RPMI8226 (cell line): ENCODE measurements at regions not wholly inside any gene's neighbourhood (a gene's known extent, or its start where the extent isn't known, plus 50 kb on each side); places are given as distances from the start of the nearest gene placed in this dataset.

Experiments used
- DNase-seq: peaks from one replicate; pipeline ENCODE4 v3.0.0-alpha.2; 2015

DNA sequence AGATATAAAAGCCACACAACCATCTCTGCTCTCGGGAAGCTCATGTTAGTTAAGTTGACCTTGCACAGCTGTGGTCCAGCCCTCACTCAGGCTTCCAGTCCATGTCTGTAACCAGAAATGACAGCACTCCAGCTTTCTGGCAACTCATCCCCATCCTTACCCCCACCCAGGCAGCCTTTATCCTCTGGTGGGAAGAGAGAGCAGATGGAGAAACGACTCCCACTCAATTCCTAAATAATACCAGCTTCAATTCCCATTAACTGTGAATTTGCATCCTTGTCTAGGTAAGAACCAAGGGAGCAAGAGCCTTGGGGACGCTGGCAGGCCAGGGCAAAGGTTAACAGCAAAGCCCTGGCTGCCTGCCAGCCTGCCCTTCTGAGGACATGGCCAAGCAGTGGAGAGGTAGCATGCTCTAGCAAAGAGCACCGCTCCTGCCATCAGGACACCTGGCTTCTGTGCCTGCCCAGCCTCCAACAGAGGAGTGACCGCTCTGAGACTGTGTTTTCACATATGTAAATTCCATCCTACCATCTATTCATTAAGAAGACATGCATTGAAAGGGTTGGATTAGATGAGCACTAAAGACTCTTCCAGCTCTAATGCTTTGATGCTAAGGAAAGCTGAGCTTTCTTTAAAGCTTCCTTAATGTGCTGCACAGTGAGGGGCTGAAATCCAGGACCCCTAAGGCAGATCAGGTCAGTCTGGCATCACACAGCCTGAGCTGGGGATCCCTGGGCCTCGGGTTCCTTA, 236.1 kb downstream of the GRIN2B start:
- no peak for DNase-seq

DNA sequence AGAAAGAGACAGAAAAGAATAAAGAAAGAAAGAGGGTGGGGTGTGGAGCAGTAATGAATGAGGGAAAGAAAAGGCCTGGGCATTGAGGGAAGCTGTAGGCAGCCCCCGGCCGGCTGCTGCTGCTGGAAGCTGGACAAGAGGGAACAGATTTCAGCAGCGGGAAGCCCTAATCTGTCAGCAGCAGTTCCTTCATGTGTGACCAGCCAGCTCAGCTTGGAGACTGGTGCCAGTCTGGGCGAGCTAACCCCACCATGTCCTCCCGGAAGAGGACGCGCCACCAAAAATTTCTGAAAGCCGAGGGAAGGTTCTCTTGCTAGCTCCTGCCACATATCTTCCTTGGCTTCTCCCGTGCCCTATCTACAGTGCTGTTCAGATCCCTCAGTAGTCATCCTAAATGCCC, 236.8 kb downstream of the GRIN2B start:
- DNase-seq, result no peak

DNA sequence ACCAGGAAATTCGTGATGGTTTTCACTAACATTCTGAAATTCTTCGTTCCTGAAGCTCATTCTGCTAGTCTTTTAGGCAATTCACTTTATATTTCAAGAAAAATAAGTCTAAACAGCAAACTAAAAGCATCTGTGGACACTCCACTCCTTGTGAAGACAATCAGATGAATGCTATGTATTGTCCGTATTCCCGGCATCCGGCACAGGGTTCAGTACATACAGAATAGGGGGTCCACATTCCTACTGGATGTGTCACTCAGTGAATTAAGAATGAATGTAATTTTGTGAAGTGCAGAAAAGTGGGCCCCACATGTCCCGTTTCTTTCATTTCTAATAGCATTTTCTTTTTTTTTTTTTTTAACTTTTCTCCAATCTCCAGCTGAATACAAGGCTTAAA, 241.3 kb downstream of the GRIN2B start:
- DNase-seq, result no peak

DNA sequence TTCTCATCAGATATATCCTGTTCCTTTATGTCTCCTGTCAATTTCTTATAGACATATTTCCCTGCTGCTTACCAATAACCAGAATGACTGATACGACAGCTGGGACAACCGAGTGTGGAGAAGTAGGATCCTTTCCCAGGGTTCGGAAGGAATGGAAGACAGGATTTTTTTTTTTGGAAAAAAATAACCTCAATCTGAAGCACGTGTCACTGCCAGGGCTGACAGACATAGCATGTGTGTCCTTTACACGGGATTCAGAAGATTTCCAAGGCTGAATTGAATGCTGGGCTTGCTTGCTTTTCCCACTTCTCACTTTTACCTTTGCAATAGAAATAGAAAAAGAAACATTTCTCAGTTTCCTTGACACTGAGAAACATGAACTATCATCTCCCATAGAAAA, 245.7 kb downstream of the GRIN2B start:
- DNase-seq, result no peak

GRCh38 chr12:13734584-13735152, 246.7 kb downstream of the GRIN2B start:
- DNase-seq, result no peak

DNA sequence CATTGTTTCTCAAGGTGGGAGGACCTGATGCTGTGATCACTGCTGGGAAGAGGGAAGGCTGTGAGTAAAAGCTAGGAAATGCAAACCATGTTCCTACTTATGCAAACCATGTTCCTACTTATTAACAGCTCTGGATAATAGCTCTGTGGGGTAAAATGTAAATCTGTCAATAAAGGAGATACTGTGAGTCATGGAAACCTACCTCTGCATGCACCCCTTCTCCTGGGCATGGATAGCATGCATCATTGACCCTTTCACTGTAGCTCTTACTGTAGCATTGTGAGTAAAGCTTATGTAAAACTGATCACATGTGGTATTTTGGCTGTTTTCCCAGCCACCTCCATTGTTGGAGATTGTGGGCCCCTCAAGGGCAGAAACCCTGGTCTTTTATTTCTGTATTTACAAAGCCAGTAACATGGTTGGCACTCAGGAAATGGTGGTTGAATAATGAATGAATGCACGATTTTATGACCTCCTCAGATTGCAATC, 253.7 kb downstream of the GRIN2B start:
- DNase-seq, result no peak

DNA sequence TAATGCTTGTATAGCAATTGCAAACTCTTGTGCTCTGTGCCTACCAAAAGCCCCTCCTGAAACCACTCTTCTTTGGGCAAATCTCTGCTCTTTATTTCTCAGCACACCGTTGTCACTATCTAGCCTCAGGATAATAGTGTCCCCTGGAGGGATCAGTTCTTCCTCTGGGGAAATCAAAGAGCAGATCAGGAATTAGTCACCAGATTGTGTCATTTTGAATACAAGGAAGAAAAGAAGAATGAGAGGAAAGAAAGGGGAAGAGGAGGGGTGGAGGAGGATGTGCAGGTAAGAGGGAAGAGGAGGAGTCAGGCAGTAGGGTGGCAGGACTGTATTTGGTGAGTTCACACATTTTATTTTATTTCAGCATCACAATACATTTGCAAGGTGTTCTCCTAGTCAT, 256.4 kb downstream of the GRIN2B start:
- no peak for DNase-seq

- DNase-seq, result no peak
Measured at GRCh38 chr12:13724136-13724535, 257.3 kb downstream of the GRIN2B start.

DNA sequence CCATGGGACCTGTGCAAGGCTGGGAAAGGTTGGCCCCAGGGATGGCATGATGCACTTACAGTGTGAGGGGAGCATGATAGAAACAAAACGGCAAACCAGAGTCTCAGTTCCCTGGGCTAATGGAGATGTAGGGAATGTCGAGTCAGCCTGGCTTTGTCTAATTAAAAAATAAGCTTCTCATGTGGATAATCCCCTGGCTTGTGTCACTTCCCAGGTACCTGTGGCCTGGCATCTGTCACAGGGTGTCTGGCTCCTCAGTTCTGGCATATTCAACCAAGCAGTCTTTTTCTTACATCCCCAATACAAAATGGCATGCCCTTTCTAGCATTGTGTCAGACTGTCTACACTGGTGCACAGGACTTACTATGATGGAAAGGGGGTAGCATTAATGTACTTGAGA, 261.4 kb downstream of the GRIN2B start:
- DNase-seq, result no peak

GRCh38 chr12:13718271-13718670, 263.1 kb downstream of the GRIN2B start:
- DNase-seq, result no peak

DNA sequence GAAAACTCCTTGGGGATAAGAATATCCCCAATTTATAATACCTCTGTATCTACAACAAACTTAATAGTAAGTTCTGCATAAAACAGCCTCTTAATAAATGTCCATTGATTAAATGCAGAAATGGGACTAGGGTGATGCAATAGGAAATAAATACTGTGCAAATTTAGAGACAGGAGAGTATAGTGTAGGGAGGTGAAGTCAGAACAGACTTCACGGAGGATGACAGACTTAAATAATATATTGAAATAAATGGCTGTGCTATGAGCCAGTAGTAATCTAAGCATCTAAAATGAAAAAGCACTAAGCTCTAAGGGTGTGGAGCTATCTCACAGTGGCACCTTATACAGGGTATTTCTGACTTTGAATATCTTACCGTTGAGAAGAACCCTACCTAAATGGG, 265.3 kb downstream of the GRIN2B start:
- no peak for DNase-seq

DNA sequence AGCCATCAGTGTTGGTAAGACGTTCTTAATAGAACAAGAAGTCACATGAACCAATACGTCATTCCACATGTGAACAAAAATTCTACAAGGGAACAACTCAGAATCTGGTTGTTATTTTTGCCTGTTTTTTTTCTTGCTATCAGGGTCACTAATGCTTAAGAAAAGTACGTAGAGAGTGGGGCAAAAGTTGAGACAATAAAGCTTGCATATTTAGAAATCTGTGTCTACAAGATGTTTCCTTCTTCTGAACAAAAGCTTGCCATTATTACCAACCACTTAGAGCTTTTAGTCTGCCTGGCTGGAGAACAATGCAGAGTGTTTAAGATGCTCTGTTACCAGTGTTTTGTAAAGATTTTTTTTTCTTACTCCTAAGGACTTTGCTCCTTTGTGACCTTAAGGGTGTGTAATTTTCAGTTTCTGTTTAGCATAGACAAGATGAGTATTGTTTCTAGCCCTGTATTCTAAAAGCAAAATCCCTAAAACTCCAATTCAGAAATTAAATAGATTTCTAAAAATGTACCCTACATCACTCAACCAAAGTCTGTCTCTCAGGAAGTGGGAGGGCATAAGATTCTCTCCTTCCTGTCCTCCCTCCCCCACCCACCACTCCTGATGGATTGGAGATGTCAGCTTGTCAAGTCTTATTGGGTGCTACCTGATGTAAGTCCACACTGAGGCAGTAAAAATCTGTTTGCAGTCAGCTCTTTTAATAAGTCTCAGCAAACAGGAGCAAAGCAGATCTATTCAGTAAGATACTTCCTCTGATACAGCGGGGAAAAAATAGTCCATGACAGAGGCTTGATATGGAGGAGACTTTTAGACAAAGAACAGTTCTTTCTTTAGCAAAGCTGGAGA, 267.6 kb downstream of the GRIN2B start:
- DNase-seq, result no peak

GRCh38 chr12:13707829-13708228, 273.6 kb downstream of the GRIN2B start:
- DNase-seq, result no peak

DNA sequence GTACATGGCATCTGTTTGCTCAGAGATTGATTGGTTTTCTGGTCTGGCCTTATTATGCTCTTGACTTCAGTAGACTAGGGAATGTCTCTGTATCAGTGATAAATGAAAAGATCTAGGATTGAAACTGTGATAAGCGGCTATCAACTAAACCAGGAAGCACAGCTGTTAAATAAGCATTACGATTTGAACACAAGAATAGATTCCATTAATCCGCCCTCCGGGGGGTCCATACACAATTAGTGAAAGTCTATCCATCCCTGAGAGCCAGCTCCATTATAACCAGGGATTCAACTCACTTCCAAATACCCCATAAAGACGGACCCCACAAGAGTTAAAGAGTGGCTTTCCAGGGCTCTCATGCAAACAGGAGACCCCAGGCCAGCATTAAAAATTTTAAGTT, 279.0 kb downstream of the GRIN2B start:
- no peak for DNase-seq

DNA sequence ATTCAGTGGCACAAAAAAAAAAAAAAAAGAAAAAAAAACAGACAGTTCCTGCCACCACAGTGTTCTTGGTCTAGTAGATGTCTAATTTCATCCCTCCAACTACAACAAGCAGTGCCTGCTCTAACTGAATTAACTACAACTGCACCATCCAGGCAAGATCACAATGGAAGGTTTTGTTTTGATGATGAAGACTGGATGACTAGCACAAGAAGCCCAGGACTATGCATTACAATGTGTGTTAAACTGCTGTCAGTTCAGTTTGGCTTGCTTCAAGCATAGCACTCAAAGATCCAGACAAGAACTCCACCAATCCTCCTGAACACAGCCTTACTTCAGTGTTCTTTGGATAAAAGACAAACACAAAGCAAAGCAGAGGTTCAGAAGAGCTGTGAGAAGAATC, 279.9 kb downstream of the GRIN2B start:
- no peak for DNase-seq

- DNase-seq, result no peak
Measured at GRCh38 chr12:13697973-13698372, 283.4 kb downstream of the GRIN2B start.

- DNase-seq, result no peak
Measured at GRCh38 chr12:13695781-13696180, 285.6 kb downstream of the GRIN2B start.

DNA sequence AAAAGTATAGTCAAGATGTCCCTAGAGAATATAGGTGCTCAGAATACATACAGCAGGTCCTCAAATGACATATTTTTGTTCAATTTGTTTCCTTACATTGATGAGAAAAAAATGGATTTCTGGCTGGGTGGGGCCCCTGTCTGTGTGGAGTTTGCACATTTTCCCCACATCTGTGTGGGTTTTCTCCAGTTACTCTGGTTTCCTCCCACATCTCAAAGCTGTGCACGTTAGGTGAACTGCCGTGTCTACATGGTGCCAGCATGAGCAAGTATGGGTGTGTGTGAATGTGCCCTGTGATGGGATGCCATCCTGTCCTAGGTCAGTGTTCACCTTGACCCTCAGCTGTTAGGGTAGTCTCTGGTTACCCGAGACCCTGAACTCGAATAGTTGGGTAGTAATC, 289.1 kb downstream of the GRIN2B start:
- no peak for DNase-seq

DNA sequence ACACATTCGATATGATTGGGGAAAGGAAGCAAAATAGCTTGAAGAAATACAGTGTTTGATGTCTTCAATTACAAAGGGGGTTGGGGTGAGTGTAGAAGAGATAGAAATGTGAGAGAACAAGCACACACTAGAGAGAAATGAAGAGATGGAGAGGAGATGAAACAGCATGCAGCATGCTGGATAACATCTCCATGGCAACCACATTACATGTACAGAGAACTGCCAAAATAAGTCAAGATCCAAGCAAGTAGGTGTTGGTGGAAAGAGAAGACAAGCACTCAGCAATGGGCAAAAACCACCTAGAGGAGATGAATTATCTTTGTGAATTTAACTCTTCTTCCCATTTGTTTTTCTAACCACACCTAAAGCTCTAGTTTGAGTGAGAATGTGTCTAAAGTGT, 289.8 kb downstream of the GRIN2B start:
- DNase-seq, result no peak

DNA sequence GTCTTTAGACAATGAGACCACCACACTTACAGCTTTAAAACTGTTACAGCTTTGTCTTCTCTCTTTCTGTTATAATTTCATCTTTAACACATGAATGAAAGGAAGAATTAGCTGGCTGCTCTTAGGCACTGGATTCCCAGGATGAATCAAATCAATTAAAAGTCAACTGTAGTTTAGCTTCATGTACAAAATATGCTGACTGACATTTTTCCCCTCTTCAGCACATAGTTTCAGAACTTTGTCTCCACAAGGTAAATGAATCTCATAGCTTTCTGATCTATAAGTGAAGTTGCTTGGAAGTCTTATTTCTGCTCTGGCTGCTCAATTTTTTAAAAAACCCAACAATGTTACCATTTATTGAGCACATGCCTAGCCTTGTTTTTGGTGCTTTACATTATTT, 293.8 kb downstream of the GRIN2B start:
- no peak for DNase-seq

- DNase-seq, result no peak
Measured at GRCh38 chr12:13686260-13686659, 295.1 kb downstream of the GRIN2B start.

GRCh38 chr12:13680916-13681315, 300.5 kb downstream of the GRIN2B start:
- DNase-seq, result no peak

DNA sequence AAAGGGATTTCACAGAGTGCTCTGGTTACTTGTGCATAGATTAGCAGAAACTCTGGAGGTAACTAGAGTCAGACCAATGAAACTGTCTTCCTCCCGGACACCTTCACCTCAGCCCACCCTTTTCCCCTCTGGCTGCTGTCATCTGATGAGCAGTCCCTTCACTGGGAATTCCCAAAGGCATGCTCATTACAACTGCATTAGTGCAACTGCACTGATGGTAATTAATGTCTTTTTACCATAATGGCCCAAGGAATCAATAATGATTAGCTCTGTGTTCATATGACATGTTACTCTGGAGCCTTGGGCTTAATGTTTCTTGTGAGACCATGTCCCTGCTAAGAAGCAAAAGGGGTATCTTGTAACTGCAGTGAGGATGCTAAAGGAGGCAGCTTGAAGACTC, 304.5 kb downstream of the GRIN2B start:
- no peak for DNase-seq

DNA sequence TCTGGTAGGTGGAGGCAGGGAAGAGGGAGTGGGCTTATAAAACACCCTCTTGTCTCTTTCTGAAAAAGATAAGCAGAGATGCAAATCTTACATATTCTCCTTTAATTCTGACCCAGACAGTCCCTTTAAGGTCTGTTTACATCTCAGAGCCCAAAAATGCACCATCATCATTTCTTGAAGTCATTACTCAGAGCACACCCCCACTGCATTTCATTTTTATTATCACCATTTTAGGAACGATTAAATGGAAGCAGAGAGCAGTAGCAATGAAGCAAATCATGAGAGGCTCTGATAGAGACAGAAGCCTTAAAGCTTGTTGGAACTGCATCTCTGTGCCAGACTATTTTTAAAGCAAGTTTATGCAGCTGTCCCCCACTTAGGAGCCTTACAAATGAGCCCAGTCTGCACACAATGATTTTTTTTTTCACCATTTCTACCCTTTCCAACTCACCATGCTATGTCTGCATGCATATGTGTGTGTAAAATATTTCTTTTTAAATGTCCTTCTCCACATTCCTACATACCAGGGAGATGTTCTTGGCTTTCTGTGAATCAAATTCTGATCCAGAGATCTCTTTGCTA, 311.0 kb downstream of the GRIN2B start:
- no peak for DNase-seq
